ENCODE measurements at regions not wholly inside any gene's neighbourhood (a gene's known extent, or its start where the extent isn't known, plus 50 kb on each side); places are given as distances from the start of the nearest gene placed in this dataset.

DNA sequence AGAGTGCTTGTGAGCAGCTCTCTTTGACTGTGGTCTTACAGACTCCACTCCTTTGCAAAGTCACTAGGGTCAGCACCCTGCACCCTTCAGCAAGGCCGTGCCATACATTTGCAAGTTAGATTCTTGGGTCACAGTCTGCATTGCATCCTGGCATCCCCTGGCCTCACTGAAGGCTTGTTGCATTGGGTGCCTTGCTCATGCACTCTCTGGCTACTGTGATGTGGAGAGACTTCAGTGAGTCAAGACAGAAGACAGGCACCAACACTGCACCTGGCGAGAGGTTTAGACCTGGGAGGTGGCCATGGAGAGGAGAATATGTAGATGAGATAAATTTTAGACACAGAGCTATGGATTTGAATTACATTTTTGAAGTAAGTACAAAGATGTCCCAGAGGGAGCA is 146.4 kb upstream of the COPS8 start:
- TF ChIP-seq ZNF274 (IDR thresholded peaks at IDR 0.05; ENCODE audit: low read depth, low read length) (no peak), SUZ12 (IDR thresholded peaks at IDR 0.05; ENCODE audit: extremely low read depth, insufficient read depth, insufficient read length) (no peak)

Measured in NT2/D1 (cell line).